ENCODE measurements at regions not wholly inside any gene's neighbourhood (a gene's known extent, or its start where the extent isn't known, plus 50 kb on each side); places are given as distances from the start of the nearest gene placed in this dataset.
A peak's percentile ranks its signal among the peaks of the same experiment; 100 is the strongest.

DNA sequence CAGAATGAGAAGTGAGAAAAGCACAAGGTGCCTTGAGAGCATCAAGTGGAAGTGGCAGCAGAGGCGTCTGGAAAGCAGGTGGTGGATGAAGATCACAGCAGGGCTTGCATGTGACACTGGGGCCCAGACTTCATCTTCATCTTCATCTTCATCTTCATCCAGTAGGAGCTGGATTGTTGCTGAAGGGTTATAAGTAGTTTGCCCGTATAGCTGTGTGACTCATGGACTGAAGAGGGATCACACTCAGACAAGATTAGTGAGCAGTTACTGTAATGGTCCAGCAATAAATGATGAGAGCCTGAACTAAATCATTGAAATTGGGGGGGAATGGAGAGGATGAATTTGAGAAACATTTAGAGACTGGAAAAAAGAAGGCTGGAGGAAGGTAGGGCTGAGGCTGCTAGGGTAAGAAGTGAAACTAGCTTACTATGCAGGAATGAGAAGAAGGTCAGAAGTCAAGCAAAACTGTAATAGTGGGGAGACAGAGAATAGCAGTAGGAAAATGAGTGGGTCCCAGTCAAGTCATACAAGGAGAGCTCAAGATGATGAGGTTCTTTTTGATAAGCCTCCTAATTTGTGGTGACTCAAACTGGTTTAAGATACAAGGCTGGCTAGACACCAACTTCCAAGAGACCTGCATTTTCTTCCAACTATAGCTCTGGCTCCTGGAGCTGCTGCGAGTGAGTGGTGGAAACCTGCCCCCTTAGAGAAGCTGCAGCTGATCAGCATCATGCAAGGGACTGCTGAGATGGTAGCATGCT is 92.3 kb upstream of the BEND6 start:
- DNase-seq = no peak

DNA sequence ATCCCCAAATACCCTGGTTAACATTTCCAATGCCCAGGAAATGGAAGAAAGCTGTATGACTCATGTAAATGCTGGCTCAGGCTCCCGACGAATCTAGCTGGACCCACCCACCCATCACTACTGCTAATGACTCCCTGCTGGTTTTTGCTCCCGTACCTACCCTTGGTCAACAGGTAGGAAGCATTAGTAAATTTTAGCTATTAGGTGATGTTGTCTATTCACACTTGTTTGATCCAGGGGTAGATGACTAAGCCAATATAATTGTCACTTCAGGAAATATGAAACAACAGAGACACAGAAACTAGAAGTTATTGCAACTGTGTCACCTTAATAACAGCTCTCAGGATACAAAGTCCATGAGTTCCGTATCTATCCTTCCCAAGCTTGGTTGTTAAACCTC is 94.4 kb upstream of the BEND6 start:
- DNase-seq = no peak

DNA sequence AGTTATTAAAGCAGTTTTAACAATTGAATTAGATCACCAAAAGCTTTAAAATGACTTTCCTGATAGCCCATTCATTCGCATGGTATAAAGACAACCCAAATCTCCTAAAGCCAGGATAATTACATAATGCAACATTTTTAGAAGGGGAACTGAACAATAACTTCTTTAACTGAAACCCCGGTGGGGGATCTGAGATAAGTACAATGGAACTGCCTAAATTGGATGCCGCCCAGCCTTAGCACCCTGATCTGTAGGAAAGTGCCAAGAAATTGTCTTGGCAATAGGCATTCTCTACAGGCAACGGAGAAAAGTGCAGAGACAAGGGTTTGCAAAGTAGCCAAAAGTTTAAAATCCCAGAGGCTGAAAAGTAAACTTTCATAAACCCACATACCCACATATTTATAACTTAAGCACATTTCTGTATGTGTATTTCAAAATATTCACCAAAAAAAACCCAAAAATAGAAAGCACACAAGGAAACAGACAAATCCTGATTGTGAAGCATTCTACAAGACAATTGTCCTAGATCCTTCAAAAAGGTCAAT is 98.8 kb upstream of the BEND6 start:
- DNase-seq = no peak

DNA sequence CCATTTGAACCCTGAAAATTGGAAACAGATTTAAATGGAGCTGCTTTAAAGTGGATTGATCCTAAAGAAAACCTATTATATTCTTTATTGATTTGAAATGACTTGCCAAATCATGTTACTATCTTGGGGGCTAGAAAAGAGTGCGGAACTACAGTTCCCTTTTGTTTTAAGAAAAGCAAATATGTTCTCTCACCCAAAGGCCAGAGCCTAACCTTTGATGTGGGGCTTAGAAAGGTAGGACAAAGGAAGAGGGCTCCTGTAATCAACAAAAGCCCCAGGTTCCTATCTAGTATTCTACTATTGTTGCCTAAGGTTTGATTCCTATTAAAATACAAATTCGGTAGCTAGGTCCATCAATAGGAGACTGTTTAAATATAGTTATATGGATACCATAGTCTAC is 100.8 kb upstream of the BEND6 start:
- no peak for DNase-seq

DNA sequence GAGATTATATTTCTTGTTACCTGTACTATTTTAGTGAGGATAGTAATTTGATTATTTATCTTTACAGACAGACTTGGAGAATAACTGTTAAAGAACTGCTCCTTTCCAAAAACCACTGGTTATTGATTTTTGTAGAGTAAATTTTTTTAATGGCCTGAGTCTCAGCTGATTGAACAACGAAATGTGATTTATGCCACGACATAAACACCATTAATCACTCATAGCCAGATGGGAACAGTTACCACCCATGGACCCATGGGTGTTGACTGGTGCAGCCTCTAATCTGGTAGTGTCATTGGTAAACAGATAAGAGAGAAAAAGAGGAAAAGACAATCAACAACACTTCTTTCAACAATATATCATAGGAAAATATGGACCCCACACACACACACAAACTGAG is 101.4 kb upstream of the BEND6 start:
- no peak for DNase-seq

DNA sequence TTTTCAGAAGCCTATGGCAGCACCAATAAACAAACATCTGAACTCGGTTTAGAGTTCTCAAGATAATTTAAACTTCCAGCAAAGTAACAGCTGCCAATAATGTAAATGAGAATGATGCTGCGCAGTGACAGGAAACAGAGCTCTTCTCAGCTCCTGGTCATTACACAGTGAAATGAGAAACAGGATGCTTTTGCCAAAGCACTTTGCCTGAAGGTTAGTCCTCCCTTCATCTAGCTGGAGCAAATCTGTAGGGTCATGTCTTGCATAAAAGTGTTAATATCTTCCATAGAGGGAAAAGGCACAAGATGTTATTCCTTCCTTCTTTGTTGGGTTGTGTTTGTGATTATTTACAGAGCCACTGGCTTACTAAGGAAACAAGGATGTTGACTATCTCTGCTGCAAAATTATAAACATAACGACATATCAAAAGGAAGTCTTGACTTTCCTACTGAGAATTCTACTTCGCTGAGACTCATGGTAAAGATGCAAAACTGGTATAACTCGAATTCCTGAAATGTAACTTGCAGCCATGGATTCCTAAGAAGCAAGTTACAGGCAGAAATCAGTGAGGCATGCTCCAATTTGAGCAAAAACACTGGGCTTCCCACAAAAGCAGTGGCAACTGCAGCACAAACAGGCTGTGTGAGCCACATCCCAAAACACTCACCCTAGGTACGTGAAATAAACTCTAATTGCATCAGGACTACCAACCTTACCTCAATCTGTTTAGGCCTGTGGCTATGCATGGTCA is 102.5 kb upstream of the BEND6 start:
- DNase-seq = no peak

DNA sequence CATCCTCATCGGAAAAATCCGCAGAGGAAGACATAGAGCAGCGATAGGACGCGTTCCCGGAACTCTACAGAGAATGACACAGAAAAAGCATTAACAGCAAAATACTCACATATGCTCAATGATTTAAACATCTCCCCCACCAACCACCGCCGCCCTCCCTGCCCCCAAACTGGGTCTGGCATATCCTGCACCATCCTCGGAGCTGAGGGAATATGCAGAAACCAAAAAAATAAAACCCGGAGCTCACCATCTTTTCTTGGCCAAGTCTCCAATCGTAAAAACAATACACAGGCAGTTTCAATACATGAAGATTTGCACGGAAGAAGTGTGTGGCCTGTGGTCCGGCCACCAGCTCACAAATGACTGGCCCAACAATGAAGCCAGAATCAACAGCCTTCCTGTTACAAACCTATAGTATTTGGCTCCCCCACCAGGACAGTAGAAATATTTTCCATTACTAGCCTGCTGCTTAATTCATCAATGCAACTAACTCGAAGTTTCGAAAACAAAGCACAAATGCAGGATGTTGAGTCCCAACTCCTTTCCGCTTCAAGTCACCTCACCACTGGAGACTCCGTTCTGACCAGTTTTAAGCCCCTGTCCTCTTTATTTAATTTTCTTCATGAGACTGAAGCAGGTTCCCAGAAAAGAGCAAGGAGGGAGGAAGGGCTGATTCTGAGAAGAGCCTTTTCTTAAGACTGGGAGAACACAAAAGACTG is 103.2 kb upstream of the BEND6 start:
- no peak for DNase-seq

DNA sequence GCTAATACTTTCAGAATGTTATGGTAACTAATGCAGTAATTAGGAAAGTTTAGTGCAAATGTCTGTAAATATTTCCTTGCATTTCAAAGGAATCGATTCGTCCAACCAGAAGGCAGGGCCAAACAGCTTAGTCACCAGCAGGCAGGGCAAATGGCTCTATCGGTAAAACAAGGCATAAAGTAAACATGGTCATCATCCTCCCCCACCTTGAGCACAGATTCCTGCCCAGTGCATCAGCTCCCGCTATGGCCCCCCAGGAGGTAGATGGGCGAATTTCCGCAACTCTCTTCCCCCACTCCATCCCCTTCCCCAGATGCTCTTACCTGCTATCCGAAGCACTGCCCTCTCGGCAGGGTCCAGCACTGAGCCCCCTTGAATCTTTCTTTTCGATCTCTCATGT is 103.8 kb upstream of the BEND6 start:
- DNase-seq = no peak

DNA sequence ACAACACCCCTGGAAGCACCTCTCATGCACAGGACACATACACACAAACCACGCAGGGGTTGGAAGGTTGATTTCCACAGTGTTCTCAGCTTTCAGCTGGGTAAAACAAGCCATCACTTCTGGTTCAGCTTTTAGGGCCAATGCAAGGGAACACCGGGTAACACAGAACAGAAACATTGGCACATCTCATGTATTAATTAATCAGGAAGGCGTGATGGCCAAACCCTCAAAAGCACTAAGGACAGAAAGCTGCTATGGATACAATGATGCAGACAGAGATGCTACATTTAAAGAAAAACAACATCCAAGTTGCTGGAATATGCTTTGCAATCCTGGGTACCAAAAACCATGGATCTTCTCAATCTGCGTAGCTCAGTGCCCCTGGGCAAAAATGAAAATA is 104.3 kb upstream of the BEND6 start:
- no peak for DNase-seq

DNA sequence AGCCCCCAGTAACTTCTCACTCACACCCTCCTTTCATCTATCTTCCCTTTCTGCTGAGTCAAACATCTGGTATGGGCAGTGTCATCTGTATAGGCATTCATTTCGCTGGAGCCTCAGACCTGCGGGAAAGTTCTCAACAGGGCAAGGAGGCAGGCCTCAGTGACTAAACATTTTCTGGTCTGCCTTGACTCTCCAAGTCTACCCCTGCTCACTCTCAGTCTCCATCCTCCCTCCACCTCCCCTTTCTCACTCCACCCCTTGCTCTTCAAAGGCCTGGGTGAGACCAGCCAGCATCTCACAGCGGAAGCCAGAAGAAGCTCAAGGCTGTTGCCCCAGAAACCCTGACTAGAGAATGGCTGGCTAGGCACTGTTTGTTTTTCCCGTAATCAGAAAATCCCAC is 105.0 kb upstream of the BEND6 start:
- DNase-seq = no peak

DNA sequence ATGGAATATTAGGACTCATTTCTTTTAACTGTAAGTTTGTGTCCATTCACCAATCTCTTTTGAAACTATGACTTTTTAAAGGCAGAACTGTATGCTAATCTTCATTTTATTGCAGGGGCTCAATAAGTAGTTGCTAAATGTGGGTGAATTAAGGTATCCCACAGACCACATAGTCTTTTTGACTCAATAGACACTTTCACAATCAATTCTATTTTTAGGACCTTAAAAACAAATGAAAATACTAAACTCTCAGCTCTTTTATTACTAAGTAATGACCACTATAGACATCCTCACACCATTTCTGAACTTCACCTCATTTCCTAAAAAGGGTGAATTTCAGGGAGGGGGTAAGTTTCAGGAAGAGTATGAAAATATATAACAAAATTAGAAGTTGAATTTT is 106.8 kb upstream of the BEND6 start:
- no peak for DNase-seq

DNA sequence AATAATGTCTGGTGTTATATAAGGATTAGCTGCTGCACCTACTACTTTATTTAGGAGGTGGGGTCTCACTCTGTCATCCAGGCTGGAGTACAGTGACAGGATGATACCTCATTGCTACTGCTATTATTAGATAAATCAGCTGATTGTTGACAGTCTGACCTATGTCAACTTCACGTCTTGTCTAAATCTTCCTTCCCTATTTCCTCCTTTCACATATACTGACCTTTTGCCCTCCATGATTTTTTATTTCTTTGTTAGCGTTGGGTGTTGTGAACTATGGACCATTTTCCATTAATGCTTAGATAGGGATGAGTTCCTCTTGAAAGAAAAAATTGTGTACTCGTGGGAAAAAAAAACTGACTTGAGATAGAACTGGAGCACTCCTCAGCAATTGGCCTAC is 109.9 kb upstream of the BEND6 start:
- no peak for DNase-seq

DNA sequence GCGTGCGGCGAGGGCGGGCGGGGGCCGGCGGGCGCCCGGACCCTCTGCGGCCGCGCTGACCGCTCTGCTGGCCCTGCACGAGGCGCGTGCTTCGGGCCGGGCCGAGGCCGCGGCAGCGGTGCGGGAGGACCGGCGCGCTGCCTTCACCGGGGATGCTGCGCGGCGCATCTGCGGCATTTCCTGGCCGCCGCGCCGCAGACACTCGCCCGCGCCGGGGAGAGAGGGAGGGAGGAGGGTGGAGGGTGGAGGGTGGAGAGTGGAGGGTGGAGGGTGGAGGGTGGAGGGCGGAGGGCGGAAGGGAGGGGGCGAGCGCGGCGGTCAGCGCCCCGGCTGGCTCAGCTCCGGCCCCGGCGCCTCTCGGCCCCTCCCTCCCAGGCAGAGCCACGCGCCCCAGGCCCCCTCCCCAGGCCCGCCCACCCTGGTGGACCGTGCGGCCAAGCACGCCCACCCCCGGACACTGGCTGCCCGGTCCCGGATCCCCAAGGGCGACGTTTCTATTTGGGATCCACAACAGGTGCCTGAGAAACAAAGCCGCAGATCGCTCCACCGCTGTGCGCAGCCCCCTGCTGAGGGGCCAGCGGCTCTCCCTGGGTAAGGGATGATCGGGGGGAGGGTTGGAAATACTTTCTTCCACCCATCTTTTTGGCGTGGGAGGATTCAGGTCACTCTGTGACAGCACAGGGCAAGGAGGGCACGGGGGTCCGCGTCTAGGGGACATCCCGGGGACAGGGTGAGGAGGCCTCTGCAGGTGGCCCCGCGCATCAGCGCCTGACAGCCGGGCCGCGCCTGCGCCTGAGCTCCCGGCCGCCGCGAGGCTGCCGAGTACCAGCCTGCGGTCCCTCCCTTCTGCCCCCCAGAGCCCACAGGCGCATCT is 111.2 kb upstream of the BEND6 start:
- peak; percentile 26 for DNase-seq

DNA sequence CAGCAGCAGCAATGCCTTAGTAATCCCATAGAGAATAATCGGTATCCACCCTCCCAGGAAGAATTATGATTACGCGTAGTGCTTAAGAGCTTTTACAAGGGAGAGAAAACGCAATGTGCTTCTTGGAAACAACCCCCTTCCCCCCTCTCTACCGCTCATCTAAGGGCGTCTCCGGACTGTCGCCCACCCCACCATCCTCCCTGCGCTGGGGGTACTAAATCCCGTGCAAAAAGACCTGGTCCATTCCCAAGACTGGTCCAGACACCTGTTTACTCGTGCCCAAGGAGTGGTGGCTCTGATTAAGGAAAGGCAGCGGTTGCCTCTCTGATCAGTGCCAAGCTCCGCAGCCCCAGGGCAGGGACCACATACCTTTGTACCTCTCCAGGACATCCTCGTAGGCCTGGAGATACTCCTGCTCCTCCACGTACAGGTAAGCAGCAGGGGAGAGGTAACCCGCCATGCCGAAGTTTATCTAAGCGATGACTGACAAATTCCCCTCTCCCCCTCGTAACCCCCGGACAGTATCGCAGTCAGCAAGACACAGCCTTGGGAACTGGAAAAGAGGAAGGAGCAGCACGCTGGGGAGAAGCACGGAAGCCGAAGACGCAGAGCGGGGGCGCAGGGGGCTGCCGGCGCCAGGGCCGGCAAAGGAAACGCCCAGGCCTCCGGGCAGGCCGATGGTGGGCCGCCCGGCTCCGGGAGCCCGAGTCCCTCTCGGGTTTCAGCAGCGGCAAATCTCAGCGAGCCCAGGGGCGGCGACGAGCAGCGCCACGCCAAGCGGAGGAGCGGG is 112.0 kb upstream of the BEND6 start:
- DNase-seq = no peak

DNA sequence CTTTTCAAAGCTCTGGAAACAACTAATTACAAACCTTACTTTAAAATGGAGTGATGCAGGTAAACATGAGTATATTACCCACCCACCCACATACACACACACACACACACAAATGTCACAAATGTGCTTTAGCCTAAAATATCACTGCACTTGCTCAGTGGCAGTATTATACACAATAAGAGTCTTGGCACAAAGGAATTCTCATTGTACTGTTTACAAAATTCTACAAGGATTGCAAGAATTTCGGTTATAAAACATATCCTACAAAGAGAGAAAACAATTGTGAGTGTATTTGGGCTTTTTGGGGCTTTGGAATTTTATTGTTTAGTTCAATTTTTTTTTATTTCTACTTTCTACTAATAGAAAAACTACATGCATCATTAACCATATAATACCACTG is 113.2 kb upstream of the BEND6 start:
- DNase-seq = no peak

DNA sequence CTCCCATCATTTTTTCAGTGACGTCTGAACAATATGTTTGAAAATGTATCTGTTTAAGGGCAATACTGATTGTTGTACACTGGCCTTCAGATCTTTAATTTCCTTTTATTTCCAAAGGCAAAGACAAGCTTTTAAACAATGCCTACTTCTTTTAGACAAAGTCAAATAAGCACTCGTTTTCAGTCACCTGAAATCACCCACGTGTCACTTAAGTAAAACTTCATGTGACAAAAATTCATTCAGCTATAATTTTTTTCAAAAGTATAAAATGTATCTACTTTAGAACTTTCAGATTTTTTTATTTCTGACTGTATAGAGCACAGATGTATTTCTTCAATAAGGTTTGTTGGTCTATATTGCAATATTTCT is 113.5 kb upstream of the BEND6 start:
- DNase-seq = no peak

DNA sequence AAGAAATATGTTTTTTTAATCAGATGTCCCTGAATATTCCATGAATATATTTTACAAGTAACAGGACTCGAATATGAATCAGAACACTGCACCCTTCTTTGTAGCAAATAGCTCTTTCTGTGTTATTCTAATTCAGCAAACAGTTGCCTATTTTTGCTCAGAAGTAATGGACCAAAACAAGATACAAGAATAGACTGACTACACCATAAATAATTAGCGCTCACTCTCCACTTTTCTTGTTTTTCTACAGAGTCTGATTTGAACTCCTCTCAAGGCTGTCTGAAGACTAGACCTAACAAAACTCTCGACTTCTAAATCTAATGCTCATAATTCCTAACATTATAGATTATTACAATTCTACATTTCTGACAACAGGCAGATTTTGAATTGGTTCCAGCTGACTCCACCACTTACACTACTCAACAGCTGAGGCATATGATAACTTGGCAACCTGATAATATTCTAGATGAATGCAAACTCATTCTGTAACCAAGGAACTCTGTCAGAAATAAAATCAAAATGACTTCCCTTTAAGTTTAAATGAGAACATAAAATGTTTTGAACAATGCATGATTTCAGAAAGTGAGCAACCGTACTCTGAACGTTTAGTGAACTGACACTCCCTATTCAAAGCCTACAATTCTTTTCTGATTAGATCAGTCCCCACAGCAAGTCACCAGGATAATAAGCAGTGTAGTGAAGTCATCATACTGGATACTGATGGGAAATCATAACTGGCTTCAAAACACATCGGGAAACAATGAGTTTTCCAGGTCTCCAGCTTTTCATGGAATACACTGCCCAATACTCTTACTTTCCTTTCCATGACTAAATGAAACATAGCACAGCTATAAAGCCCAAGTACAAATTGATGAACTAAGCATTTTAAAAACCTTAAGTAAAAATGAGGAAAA is 114.2 kb upstream of the BEND6 start:
- no peak for DNase-seq

DNA sequence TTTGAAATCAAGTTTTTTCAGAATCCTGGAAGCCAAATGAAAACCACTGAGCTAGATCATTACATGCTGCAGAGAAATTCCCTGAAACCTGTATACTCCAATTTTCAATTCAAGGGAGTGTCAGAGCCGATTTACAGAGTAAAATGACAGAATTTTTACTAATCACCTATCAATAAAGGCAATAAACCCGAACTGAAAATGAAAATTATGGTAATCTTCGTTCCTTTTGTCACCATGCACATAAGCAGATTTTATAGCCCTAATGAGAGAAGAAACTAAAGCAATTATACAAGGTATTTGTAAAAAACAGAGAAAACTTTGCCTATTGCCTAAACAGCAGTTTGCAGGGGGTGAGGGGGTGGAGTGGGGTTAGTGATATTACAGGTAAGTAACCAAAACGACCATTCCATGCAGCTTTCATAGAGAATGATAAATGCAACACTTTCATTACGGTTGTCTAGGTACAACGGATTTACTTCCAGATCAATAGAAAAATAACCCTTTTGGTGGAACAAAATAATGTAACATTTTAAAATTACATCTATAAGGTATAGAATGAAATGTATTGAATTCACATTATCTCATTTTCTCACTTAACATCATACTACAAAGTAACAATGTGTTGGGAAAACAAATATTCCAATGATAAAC is 115.2 kb upstream of the BEND6 start:
- DNase-seq = no peak

DNA sequence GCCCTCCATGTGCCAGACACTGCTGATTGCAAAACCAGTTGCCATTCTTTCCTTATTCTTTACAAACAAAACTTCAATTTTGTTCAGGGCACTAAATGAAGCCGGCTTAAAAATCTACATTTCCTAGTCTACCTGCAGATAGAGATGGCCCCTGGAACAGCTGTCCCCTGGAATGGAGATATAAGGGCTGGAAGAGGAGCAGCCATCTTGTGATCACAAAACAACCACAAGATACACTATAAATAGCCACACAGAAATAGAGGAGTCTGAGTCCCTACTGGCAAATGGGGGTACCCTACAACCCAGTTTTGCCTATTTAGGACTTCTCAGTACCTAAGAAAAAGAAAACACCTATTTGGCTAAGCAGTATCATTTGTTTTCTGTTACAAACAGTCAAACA is 115.9 kb upstream of the BEND6 start:
- no peak for DNase-seq

DNA sequence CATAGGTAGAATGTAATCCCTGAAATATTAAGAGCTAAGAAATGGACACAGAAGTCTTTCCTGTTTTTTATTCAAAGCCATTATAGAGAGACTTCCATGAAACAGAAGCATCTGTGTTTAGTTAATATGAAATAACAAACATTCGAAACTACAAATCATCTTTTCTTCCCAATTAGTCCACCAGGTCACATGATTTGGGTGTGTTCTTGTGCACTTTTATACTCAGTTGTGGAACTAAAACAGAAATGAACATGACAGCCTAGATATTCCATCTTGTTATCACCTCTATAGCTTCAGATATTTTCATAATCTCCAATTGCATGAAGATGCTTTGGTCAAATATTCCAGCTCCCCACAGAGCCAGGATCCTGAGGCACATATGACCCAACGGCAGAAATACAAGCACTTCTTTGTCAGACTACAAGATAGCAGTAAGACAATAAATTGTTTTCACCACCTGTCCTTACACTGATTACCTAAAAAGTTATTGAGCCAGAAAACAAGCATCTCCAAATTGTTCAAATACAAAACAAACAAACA is 116.8 kb upstream of the BEND6 start:
- DNase-seq = no peak

Data from NCI-H1436 (cell line).